KOPT-K1 (cell line): ENCODE measurements at regions not wholly inside any gene's neighbourhood (a gene's known extent, or its start where the extent isn't known, plus 50 kb on each side); places are given as distances from the start of the nearest gene placed in this dataset.
"Not testable (repeated sequence)": the region's sequence is repeated elsewhere in the genome, so short reads cannot be mapped to it uniquely, and the experiment has no call there.

Source experiments
- H3K27ac ChIP-seq: fragments of 200-600 bp; sonication (generic); 2 replicates; pipeline ENCODE4 v1.5.1; 2016; ENCODE audit warnings: antibody characterized with exemption, mild to moderate bottlenecking, low read depth, low read length; ENCODE audit not compliant: poor library complexity, severe bottlenecking
- H3K36me3 ChIP-seq: fragments of 200-600 bp; sonication (generic); 2 replicates; pipeline ENCODE4 v1.5.1; 2017; ENCODE audit warnings: antibody characterized with exemption, mild to moderate bottlenecking, low read length, moderate library complexity; ENCODE audit not compliant: insufficient read depth
- H3K9me3 ChIP-seq: fragments of 200-600 bp; sonication (generic); 2 replicates; pipeline ENCODE4 v1.5.1; 2017; ENCODE audit warnings: antibody characterized with exemption, low read length, mild to moderate bottlenecking; ENCODE audit not compliant: insufficient read depth, poor library complexity, severe bottlenecking

GRCh38 chr1:14291182-14291581 is 307.3 kb upstream of the KAZN start:
- H3K36me3 ChIP-seq, H3K9me3 ChIP-seq: not testable (repeated sequence)
- H3K27ac ChIP-seq = peak overlapping the region; percentile 91

GRCh38 chr1:14292520-14292919 is 306.0 kb upstream of the KAZN start:
- Histone ChIP-seq H3K36me3 (no peaks in the 10 kb centered on the region), H3K9me3 (peaks cover 5% of the 10 kb centered on the region), H3K27ac (peak overlapping the region; percentile 91)

GRCh38 chr1:14294006-14294405 is 304.5 kb upstream of the KAZN start:
- H3K9me3 ChIP-seq = peaks cover 5% of the 10 kb centered on the region
- H3K36me3 ChIP-seq = no peaks in the 10 kb centered on the region
- H3K27ac ChIP-seq = peak overlapping the region; percentile 91

GRCh38 chr1:14294860-14295536 is 303.5 kb upstream of the KAZN start:
- H3K27ac ChIP-seq = peak overlapping the region; percentile 91
- no peaks in the 10 kb centered on the region for H3K36me3 ChIP-seq
- H3K9me3 ChIP-seq = no peaks in the 10 kb centered on the region

- no peaks in the 10 kb centered on the region for H3K36me3 ChIP-seq
- no peaks in the 10 kb centered on the region for H3K9me3 ChIP-seq
- no peak overlapping the region for H3K27ac ChIP-seq
These were observed 301.7 kb upstream of the KAZN start for GRCh38 chr1:14296795-14297194.

GRCh38 chr1:14297356-14297755 is 301.1 kb upstream of the KAZN start:
- Histone ChIP-seq H3K36me3 (no peaks in the 10 kb centered on the region), H3K27ac (no peak overlapping the region), H3K9me3 (no peaks in the 10 kb centered on the region)

GRCh38 chr1:14298806-14299205 is 299.7 kb upstream of the KAZN start:
- no peaks in the 10 kb centered on the region for H3K9me3 ChIP-seq
- no peaks in the 10 kb centered on the region for H3K36me3 ChIP-seq
- H3K27ac ChIP-seq = no peak overlapping the region

GRCh38 chr1:14300991-14301703 is 297.3 kb upstream of the KAZN start:
- Histone ChIP-seq H3K9me3 (no peaks in the 10 kb centered on the region), H3K27ac (no peak overlapping the region), H3K36me3 (no peaks in the 10 kb centered on the region)

- Histone ChIP-seq H3K27ac (no peak overlapping the region), H3K9me3 (no peaks in the 10 kb centered on the region), H3K36me3 (no peaks in the 10 kb centered on the region)
These were observed 296.8 kb upstream of the KAZN start for GRCh38 chr1:14301704-14302024.

- Histone ChIP-seq H3K36me3 (no peaks in the 10 kb centered on the region), H3K9me3 (no peaks in the 10 kb centered on the region), H3K27ac (no peak overlapping the region)
These were observed 296.5 kb upstream of the KAZN start for GRCh38 chr1:14302025-14302424.

GRCh38 chr1:14303011-14303410 is 295.5 kb upstream of the KAZN start:
- Histone ChIP-seq H3K27ac (no peak overlapping the region), H3K9me3 (no peaks in the 10 kb centered on the region), H3K36me3 (no peaks in the 10 kb centered on the region)

- Histone ChIP-seq H3K9me3 (no peaks in the 10 kb centered on the region), H3K36me3 (no peaks in the 10 kb centered on the region), H3K27ac (no peak overlapping the region)
These were observed 294.1 kb upstream of the KAZN start for GRCh38 chr1:14304381-14304865.

- H3K27ac ChIP-seq = no peak overlapping the region
- peaks cover 12% of the 10 kb centered on the region for H3K9me3 ChIP-seq
- H3K36me3 ChIP-seq = no peaks in the 10 kb centered on the region
These were observed 290.0 kb upstream of the KAZN start for GRCh38 chr1:14308460-14308859.

- no peak overlapping the region for H3K27ac ChIP-seq
- H3K36me3 ChIP-seq = no peaks in the 10 kb centered on the region
- H3K9me3 ChIP-seq = peaks cover 12% of the 10 kb centered on the region
These were observed 288.5 kb upstream of the KAZN start for GRCh38 chr1:14309984-14310383.

- peaks cover 13% of the 10 kb centered on the region for H3K9me3 ChIP-seq
- H3K36me3 ChIP-seq = no peaks in the 10 kb centered on the region
- no peak overlapping the region for H3K27ac ChIP-seq
These were observed 288.0 kb upstream of the KAZN start for GRCh38 chr1:14310476-14310875.
